ENCODE measurements at regions not wholly inside any gene's neighbourhood (a gene's known extent, or its start where the extent isn't known, plus 50 kb on each side); places are given as distances from the start of the nearest gene placed in this dataset.

DNA sequence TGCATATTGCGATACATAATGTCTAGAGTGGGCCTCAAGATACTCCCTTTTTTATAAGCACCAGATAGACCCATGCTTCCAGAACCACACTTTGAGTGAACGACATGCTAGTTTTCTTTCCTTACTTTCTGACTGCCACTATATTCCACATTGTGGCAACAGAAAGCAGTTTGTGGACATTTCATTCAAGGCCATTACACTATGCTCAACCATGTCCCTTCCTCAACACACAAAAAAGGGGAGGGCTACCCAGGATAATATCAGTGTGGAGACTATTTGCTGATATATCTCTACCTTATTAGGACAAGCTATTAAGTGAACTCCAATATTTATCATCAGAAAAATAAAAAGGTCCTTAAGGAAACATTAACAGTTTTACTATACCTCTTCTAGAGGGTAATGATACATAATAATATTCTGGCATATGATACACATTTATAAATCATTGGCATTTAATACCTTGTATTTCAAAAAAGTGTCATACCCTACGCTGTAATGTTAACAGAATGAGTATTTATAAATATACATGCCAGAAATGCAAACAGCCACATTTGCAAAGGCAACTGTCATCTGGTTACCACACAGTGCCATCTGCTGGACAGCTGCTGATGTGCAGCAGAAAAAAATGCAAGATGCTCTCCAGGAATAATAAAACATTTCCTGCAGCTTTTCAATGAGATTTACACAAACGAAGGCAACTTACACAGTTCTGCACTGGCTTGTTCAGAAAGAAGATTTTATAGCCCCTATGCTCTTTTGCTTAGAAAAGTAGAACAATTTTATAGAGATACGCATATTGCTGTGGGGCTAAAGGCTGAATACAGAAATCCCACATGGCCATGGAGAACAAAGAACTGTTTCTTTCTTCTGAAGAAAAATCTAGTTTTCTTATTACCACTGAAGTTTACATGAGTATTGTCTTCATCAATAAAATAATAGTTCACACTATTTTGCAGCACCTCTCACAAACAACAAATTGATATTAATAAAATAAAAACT lies 182.2 kb upstream of the GRIP1 start:
- Histone ChIP-seq H3K9me3 (ENCODE audit: insufficient read depth, low read depth, low read length) (no peaks in the 10 kb centered on the region), H3K27me3 (ENCODE audit: insufficient read depth, low read length, poor library complexity, severe bottlenecking) (no peaks in the 10 kb centered on the region), H3K36me3 (ENCODE audit: insufficient read depth, low read length) (no peaks in the 10 kb centered on the region), H3K9me2 (replicated peaks; ENCODE audit: low read depth, low read length) (no peaks in the 10 kb centered on the region), H3K4me3 (ENCODE audit: low read length, poor library complexity, severe bottlenecking) (no peak overlapping the region), H2AFZ (ENCODE audit: low read length) (no peak overlapping the region), H3K4me2 (ENCODE audit: low read depth, low read length, poor library complexity, severe bottlenecking) (no peak overlapping the region), H4K20me1 (ENCODE audit: insufficient read depth, low read length, poor library complexity, severe bottlenecking) (no peaks in the 10 kb centered on the region), H3K9ac (ENCODE audit: low read depth, low read length, poor library complexity, severe bottlenecking) (no peak overlapping the region), H3K4me1 (ENCODE audit: insufficient read depth, low read length, poor library complexity, severe bottlenecking) (no peaks in the 10 kb centered on the region), H3K79me2 (ENCODE audit: insufficient read depth, low read length) (no peaks in the 10 kb centered on the region), H3F3A (ENCODE audit: low read depth) (no peaks in the 10 kb centered on the region)
- TF ChIP-seq, protein P1, sequence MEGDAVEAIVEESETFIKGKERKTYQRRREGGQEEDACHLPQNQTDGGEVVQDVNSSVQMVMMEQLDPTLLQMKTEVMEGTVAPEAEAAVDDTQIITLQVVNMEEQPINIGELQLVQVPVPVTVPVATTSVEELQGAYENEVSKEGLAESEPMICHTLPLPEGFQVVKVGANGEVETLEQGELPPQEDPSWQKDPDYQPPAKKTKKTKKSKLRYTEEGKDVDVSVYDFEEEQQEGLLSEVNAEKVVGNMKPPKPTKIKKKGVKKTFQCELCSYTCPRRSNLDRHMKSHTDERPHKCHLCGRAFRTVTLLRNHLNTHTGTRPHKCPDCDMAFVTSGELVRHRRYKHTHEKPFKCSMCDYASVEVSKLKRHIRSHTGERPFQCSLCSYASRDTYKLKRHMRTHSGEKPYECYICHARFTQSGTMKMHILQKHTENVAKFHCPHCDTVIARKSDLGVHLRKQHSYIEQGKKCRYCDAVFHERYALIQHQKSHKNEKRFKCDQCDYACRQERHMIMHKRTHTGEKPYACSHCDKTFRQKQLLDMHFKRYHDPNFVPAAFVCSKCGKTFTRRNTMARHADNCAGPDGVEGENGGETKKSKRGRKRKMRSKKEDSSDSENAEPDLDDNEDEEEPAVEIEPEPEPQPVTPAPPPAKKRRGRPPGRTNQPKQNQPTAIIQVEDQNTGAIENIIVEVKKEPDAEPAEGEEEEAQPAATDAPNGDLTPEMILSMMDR (conservative IDR thresholded peaks at IDR 0.05; ENCODE audit: low read length): peak; percentile 98
- TF ChIP-seq EZH2phosphoT487 (IDR thresholded peaks at IDR 0.05; ENCODE audit: borderline replicate concordance): no peak

DNA sequence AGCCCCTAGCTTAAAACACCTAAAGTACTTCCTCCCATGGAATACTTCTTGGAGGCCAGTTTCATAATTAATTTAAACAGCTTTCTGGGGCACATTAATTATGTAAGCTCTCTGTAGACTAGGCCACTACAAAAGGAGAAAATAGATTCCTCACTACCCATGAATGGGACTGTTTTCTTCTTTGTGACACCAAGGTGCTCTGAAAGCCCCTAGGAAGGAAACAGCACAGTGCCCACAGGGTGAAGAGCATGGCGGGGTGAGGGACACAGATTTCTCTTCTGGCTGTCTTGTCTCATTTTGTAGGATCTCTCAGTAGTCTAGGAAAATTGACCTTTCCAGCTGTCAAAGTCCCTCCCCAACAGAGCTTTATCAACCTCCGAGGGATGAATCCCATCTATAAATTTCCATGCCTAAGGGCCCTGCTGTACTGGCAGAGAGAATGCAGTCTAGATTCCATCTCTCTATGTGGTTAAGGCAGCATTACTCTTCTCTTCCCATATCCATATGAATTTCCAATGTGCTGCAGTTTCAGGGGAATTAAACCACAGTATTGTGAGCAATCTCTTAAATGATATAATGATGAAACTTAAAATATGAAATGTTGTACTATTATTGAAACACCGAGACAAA lies 183.6 kb upstream of the GRIP1 start:
- no peaks in the 10 kb centered on the region for H3K36me3 ChIP-seq (ENCODE audit: insufficient read depth, low read length)

DNA sequence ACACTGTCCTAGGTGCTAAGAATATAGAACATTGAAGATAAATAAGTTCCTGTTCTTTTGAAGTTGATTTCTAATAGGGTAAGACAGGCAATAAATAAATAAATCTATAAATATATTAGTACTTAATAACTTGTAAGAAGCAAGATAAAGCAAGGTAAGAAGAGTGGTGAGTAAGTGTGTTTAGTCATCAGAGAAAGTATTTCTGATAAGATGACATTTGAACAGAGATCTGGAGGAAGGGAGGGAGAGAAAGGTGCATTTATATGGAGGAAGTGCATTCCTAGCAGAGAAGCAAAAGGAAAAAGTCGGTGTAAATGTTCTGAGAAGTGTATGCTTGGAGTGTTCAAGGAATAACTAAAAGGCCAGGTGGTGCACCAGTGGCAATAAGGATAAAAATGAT lies 184.4 kb upstream of the GRIP1 start:
- Histone ChIP-seq H4K20me1 (ENCODE audit: insufficient read depth, low read length, poor library complexity, severe bottlenecking) (no peaks in the 10 kb centered on the region), H3K4me1 (ENCODE audit: insufficient read depth, low read length, poor library complexity, severe bottlenecking) (no peaks in the 10 kb centered on the region), H3F3A (ENCODE audit: low read depth) (no peaks in the 10 kb centered on the region), H2AFZ (ENCODE audit: low read length) (no peak overlapping the region), H3K9ac (ENCODE audit: low read depth, low read length, poor library complexity, severe bottlenecking) (no peak overlapping the region), H3K4me3 (ENCODE audit: low read length, poor library complexity, severe bottlenecking) (no peak overlapping the region), H3K4me2 (ENCODE audit: low read depth, low read length, poor library complexity, severe bottlenecking) (no peak overlapping the region), H3K9me3 (ENCODE audit: insufficient read depth, low read depth, low read length) (no peaks in the 10 kb centered on the region), H3K36me3 (ENCODE audit: insufficient read depth, low read length) (no peaks in the 10 kb centered on the region), H3K27me3 (ENCODE audit: insufficient read depth, low read length, poor library complexity, severe bottlenecking) (no peaks in the 10 kb centered on the region), H3K79me2 (ENCODE audit: insufficient read depth, low read length) (no peaks in the 10 kb centered on the region), H3K9me2 (replicated peaks; ENCODE audit: low read depth, low read length) (no peaks in the 10 kb centered on the region)
- TF ChIP-seq, protein P1 (conservative IDR thresholded peaks at IDR 0.05; ENCODE audit: low read length): no peak
- no peak for TF ChIP-seq EZH2phosphoT487 (IDR thresholded peaks at IDR 0.05; ENCODE audit: borderline replicate concordance)

More for the DNA sequence above, 183.6 kb upstream of the GRIP1 start:
- H2AFZ ChIP-seq (ENCODE audit: low read length): no peak overlapping the region
- no peaks in the 10 kb centered on the region for H3K9me3 ChIP-seq (ENCODE audit: insufficient read depth, low read depth, low read length)
- H3K4me2 ChIP-seq (ENCODE audit: low read depth, low read length, poor library complexity, severe bottlenecking): no peak overlapping the region
- TF ChIP-seq EZH2phosphoT487 (IDR thresholded peaks at IDR 0.05; ENCODE audit: borderline replicate concordance): no peak
- TF ChIP-seq, protein P1 (conservative IDR thresholded peaks at IDR 0.05; ENCODE audit: low read length): no peak
- no peaks in the 10 kb centered on the region for H3F3A ChIP-seq (ENCODE audit: low read depth)
- no peak overlapping the region for H3K9ac ChIP-seq (ENCODE audit: low read depth, low read length, poor library complexity, severe bottlenecking)
- H3K9me2 ChIP-seq (replicated peaks; ENCODE audit: low read depth, low read length): no peaks in the 10 kb centered on the region
- no peaks in the 10 kb centered on the region for H3K79me2 ChIP-seq (ENCODE audit: insufficient read depth, low read length)
- no peak overlapping the region for H3K4me3 ChIP-seq (ENCODE audit: low read length, poor library complexity, severe bottlenecking)
- no peaks in the 10 kb centered on the region for H4K20me1 ChIP-seq (ENCODE audit: insufficient read depth, low read length, poor library complexity, severe bottlenecking)
- no peaks in the 10 kb centered on the region for H3K4me1 ChIP-seq (ENCODE audit: insufficient read depth, low read length, poor library complexity, severe bottlenecking)
- no peaks in the 10 kb centered on the region for H3K27me3 ChIP-seq (ENCODE audit: insufficient read depth, low read length, poor library complexity, severe bottlenecking)

All from Loucy (cell line).